Thymus (tissue), 11 donors: ENCODE measurements at regions not wholly inside any gene's neighbourhood (a gene's known extent, or its start where the extent isn't known, plus 50 kb on each side); places are given as distances from the start of the nearest gene placed in this dataset.
"Not testable (repeated sequence)": the region's sequence is repeated elsewhere in the genome, so short reads cannot be mapped to it uniquely, and the experiment has no call there.

Experiments used
- DNase-seq, 9 donors: peaks; one replicate each; pipeline ENCODE4 v3.0.0-alpha.2; 2013; ENCODE audit warnings: low spot score in 9 of 9, low read depth in 6 of 9, missing footprints in 1 of 9
- H3K27ac ChIP-seq, 2 donors: one replicate each; pipeline ENCODE4 v1.5.1; 2013; ENCODE audit warnings: control low read depth in 1 of 2, low read depth in 1 of 2, low read length in 1 of 2, mild to moderate bottlenecking in 1 of 2, moderate library complexity in 1 of 2
- H3K27me3 ChIP-seq, 2 donors: one replicate each; pipeline ENCODE4 v1.5.1; 2013; ENCODE audit warnings: low read length in 1 of 2; ENCODE audit not compliant: control insufficient read depth in 2 of 2, insufficient read depth in 1 of 2
- H3K36me3 ChIP-seq, 2 donors: one replicate each; pipeline ENCODE4 v1.5.1; 2013; ENCODE audit warnings: low read length in 1 of 2, mild to moderate bottlenecking in 1 of 2, moderate library complexity in 1 of 2; ENCODE audit not compliant: control insufficient read depth in 2 of 2, insufficient read depth in 2 of 2
- H3K4me1 ChIP-seq, 2 donors: one replicate each; pipeline ENCODE4 v1.5.1; 2013; ENCODE audit warnings: low read length in 2 of 2; ENCODE audit not compliant: control insufficient read depth in 2 of 2, insufficient read depth in 2 of 2
- H3K4me3 ChIP-seq, 2 donors: one replicate each; pipeline ENCODE4 v1.5.1; 2013; ENCODE audit warnings: low read length in 2 of 2, control low read depth in 1 of 2, mild to moderate bottlenecking in 1 of 2
- H3K9me3 ChIP-seq, 2 donors: one replicate each; pipeline ENCODE4 v1.5.1; 2013; ENCODE audit warnings: low read length in 1 of 2, mild to moderate bottlenecking in 1 of 2; ENCODE audit not compliant: control insufficient read depth in 2 of 2, insufficient read depth in 1 of 2
- WGBS: extraction: QIAGEN DNeasy Blood & Tissue Kit; methylation state at CpG from one replicate; pipeline ENCODE4 v1.1.7; 2013; 5-methylcytosine and 5-hydroxymethylcytosine counted together
- donor health status: healthy.

- Histone ChIP-seq H3K27ac (no peak overlapping the region), H3K9me3 (no peaks in the 10 kb centered on the region), H3K4me3 (no peak overlapping the region), H3K4me1 (no peaks in the 10 kb centered on the region), H3K36me3 (no peaks in the 10 kb centered on the region), H3K27me3 (no peaks in the 10 kb centered on the region)
- peak in 1 of 9 donors; percentile 6 for DNase-seq
- WGBS = 49% methylated on average over 5 of the region's 5 CpGs
These were observed 347.7 kb downstream of the ZBBX start for GRCh38 chr3:167032267-167032876.

DNA sequence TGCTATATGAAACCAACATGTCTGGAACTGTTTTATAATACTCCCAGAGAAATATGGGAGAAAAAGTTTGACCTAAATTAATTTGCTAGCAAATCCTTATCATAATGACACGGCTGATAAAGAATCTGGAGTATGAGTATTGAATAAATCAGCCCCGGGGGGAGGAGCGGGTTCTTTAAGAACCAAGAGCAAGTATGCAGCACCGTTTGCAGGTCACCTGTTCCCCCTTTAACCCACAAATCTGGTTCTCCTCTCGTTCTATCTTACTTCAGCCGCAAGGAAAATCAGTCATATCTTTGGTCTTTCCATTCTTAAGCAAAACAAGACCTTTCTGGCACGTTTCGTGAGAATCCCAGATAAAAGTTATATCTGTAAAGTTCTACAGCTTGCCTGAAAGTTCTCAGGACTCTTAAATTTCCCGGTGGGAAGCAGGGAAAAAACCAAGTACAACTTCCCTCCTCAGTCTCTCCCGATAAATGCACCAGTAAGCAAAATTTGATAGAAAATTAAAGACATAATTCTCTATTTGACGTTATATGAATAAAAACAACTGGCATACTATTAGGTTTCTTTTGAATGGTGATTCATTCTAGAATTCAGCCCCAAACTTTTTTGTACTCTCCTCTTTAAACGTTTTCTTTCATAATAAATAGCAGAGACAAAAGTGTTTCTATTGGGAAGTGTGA is 348.6 kb downstream of the ZBBX start:
- Histone ChIP-seq H3K4me3 (no peak overlapping the region), H3K36me3 (no peaks in the 10 kb centered on the region), H3K27ac (no peak overlapping the region), H3K9me3 (no peaks in the 10 kb centered on the region), H3K27me3 (no peaks in the 10 kb centered on the region), H3K4me1 (no peaks in the 10 kb centered on the region)
- DNase-seq = no peak
- 75% methylated on average over 12 of the region's 12 CpGs for WGBS

DNA sequence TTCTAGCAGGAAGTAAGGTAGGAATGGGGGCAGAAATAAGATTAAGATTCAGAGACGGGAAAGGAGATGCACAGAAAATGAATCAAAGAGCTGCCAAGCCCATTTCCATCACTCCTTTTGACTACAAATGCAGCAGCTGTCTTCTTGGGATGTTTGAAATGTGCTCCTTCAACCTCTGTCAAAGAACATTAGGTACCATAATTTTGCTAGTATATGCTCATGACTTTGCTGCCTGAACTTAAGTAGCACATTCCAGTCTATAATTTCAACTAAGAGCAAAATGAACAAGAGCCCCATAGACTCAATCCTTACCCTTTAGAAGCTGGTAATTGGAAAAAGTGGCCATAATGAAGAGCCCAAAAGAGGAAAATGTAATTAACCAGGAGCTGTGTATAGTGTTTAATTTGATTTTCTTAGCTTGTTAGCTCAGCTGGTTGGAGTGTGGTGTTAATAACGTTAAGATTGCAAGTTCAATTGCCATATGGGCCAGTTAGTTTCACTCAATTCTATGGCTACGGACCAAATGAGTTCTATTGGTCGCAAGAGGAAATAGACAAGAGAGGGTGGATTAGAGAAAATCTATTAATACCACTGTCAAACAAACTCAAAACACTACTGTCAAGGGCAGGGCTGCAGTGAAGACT is 349.9 kb downstream of the ZBBX start:
- no peak for DNase-seq
- Histone ChIP-seq H3K9me3 (no peaks in the 10 kb centered on the region), H3K36me3 (no peaks in the 10 kb centered on the region), H3K27me3 (no peaks in the 10 kb centered on the region), H3K4me3 (no peak overlapping the region), H3K27ac (no peak overlapping the region), H3K4me1 (no peaks in the 10 kb centered on the region)
- WGBS = 90% methylated on average over 4 of the region's 4 CpGs

DNA sequence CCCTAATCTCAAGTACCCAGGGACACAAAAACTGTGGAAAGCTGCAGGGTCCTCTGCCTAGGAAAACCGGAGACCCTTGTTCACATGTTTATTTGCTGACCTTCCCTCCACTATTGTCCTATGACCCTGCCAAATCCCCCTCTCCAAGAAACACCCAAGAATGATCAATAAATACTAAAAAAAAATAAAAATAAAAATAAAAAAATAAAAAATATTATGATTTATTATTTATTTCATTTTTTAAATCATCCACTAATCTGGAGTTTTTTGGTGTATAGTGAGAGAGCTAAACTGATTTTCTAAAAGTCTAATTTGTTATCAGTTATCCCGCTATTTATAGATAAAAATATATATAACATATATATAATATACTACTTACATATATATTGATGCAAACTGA is 360.6 kb downstream of the ZBBX start:
- 96% methylated on average over 2 of the region's 2 CpGs for whole genome bisulfite sequencing

GRCh38 chr3:167018591-167019111 is 361.4 kb downstream of the ZBBX start:
- H3K36me3 ChIP-seq, DNase-seq, H3K9me3 ChIP-seq, H3K4me3 ChIP-seq, H3K27ac ChIP-seq, H3K4me1 ChIP-seq, H3K27me3 ChIP-seq: not testable (repeated sequence)
- 97% methylated on average over 34 of the region's 34 CpGs for WGBS

More for the DNA sequence above, 360.6 kb downstream of the ZBBX start:
- DNase-seq, H3K9me3 ChIP-seq, H3K4me3 ChIP-seq, H3K27me3 ChIP-seq, H3K36me3 ChIP-seq, H3K27ac ChIP-seq, H3K4me1 ChIP-seq: not testable (repeated sequence)

DNA sequence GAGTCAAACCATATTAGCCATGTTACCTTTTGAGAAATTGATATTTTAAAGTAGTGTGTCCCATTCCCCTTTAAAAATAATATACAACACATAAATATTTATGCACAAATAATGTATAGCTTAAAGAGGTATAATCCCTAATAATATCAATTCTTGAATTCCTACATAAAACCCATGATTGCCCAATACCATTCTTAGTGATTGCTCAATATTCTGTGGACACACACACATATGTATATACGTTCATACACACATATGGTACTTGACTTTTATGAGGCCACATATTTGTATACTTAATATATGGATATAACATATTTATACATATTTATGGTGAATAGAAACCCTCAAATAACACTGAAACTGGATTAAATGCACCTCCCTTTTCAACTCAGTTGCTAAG is 367.4 kb downstream of the ZBBX start:
- no peaks in the 10 kb centered on the region for H3K4me1 ChIP-seq
- 86% methylated on average over 1 of the region's 1 CpG for WGBS
- no peaks in the 10 kb centered on the region for H3K27me3 ChIP-seq
- peaks cover 0 to 7% of the 10 kb centered on the region in 2 donors for H3K9me3 ChIP-seq
- no peak overlapping the region for H3K27ac ChIP-seq
- no peak for DNase-seq
- H3K4me3 ChIP-seq = no peak overlapping the region
- H3K36me3 ChIP-seq = no peaks in the 10 kb centered on the region

DNA sequence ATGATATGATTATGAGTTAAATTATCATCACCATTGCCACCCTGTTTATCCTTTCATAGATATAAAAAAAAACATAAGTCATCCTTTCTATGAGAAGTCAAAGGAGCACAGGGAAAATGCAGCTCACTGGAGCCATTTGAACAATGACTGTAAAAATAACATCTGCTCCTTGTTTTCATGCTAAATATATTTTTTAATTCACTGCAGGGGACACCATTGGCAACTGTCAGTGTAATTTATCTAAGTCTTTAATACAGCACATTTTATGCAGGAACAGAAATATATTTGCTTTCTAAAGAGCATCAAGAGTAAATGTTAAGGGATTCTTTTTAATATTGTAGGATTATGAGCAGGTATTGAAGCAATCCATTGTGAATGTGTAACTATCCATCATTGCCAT is 371.3 kb downstream of the ZBBX start:
- no peaks in the 10 kb centered on the region for H3K36me3 ChIP-seq
- H3K9me3 ChIP-seq = peaks cover 0 to 12% of the 10 kb centered on the region in 2 donors
- no peaks in the 10 kb centered on the region for H3K27me3 ChIP-seq
- no peaks in the 10 kb centered on the region for H3K4me1 ChIP-seq
- no peak for DNase-seq
- H3K27ac ChIP-seq = no peak overlapping the region
- no peak overlapping the region for H3K4me3 ChIP-seq

- Histone ChIP-seq H3K36me3 (no peaks in the 10 kb centered on the region), H3K9me3 (peaks cover 0 to 19% of the 10 kb centered on the region in 2 donors), H3K27ac (no peak overlapping the region), H3K4me3 (no peak overlapping the region), H3K4me1 (no peaks in the 10 kb centered on the region), H3K27me3 (no peaks in the 10 kb centered on the region)
- no peak for DNase-seq
- WGBS = 97% methylated on average over 4 of the region's 4 CpGs
These were observed 378.7 kb downstream of the ZBBX start for GRCh38 chr3:167001374-167001773.

DNA sequence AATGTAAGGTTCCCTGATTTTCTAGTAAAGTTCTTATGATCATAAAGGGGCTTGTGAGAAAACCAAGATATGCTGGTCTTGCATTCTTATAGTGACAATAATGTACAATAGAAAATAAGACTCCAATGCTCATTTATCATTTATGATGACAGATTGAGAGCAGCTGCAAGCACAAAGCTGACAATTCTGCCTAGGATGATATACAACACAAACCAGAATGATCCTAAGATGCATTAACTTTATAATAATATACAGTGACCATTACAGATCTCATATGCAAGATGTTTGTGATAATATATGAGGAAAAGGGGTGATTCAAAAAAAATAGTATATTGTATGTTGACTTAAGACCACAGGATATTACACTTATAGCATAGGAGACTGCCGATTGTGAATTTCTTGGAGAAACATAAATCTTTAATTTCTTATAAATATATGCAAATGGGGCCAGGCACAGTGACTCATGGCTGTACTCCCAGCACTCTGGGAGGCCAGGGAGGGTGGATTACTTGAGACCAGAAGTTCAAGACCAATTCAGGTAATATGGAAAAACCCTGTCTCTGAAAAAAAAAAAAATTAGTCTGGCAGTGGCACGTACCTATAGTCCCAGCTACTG is 387.0 kb downstream of the ZBBX start:
- Histone ChIP-seq H3K4me1 (no peaks in the 10 kb centered on the region), H3K27me3 (no peaks in the 10 kb centered on the region), H3K27ac (no peak overlapping the region), H3K9me3 (no peaks in the 10 kb centered on the region), H3K4me3 (no peak overlapping the region), H3K36me3 (no peaks in the 10 kb centered on the region)
- no peak for DNase-seq
- WGBS = 84% methylated on average over 2 of the region's 2 CpGs
